NCI-H526 (cell line): ENCODE measurements at regions not wholly inside any gene's neighbourhood (a gene's known extent, or its start where the extent isn't known, plus 50 kb on each side); places are given as distances from the start of the nearest gene placed in this dataset.

ENCODE experiments used
- DNase-seq, 2 experiments: peaks; one replicate each; lab custom pipeline; 2025; lab: John Stamatoyannopoulos, UW

DNA sequence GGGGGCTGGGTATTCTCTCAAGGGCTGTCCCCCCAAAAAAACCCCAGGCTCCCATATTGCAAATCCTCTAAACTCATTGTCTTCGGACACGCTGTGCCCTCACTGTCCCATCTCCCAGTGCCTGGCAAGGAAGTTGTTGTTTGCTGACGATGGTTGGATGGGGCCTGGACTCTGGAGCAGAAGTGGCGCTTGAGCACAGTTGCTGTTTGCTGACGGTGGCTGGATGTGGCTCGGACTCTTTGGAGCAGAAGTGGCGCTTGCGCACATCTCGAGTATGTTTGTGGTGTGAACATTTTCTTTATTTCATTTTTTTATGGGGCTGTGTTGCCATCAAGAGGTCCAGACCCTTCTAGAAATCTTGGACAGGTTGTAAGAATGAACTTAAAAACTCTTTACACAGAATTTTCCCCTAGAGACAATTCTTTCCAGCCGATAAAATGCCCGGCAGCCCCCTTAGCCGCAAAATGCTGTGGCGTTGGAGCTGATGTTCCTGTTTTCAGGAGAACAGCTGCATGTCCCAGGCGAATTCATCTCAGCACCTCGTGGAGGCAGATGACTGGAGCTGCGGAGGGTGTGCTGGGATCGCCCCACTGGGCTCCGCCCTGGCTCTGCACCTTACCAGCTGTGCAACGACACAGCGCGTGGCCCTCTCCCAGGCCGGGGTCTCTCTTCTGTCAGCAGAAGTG lies 1167.4 kb downstream of the BRD1 start:
- DNase-seq = no peak

DNA sequence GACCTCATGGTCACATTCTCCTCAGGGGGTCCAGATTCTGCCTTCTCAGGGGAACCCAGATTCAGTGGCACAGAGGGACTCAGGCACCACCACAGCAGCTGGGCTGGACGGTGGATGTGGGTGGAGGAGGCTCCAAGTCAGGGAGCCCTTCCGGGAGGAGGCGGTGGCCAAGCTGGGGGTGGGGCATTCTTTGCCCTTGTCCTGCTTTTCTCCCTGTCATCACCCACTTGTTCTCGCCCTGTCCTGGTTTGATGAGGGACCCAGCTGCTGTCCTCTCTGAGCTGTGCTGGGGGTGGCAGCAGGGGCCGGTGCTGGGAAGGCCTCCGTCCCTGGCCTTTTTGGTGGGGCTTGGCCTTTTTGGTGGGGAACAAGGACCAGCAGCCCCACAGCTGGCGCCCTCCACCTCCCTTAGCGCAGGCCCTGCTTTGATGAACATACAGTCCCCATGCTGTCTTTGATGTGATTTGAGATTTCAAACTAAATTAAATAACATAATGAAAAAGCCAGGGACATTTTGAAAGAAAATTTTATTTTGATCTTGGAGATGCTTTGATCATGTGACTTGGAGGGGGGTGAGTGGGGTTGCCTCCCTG lies 1168.2 kb downstream of the BRD1 start:
- no peak for DNase-seq

DNA sequence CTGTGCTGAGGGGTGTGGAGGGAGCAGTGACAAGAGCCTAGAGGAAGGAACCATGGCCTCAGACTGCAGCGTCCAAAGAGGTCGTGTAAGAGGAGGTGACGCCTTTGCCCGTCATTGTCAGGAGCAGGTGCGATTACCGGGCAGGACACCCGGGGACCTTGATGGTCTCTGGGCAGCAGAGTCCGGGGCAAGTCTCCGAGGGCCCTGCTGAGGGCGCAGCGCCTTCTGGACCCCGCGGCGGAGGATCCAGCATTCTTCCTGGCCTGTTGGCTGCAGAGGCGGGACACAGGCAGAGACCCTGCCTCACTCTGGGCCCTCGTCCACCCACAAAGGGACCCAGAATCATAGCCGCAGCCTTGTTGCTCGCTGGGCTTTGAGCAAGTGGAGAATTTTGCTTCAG lies 1168.8 kb downstream of the BRD1 start:
- no peak for DNase-seq

DNA sequence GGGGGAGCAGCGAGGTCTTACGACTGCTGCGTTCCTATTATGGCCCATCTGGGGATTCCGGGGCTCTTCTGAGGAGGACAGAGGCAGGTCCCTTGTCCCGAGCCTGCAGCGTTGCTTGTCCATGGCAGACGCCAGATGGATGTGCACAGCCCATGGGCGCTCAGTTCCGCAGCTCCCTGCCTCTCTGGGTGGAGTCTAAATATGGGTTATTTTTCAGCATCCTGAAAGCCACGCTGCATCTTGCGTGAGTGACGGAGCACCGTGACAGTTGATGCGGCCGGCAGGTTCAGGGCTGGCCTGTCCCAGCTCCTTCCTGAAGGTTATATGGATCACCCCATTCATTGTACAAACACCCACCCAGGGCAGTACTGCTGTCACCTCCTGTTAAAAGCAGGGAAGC lies 1169.4 kb downstream of the BRD1 start:
- no peak for DNase-seq

DNA sequence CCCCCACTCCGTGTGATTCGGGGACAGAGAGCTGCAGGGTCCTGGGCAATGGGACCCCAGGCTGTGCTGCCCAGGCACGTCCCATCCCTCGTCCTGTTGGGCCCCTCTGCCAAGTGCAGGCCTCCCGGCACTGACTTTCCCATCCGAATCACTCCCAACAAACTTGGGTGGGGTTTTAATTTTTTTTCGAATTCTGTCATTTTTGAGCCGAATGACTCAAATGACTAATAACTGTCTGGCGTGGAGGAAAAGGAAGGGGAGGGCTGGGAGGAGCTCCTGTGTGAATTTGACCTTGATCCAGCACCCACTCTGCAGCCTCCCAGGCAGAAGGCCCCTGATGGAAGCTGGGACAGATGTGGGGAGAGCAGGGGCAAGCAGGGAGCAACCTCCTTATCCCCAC lies 1173.2 kb downstream of the BRD1 start:
- DNase-seq = no peak

DNA sequence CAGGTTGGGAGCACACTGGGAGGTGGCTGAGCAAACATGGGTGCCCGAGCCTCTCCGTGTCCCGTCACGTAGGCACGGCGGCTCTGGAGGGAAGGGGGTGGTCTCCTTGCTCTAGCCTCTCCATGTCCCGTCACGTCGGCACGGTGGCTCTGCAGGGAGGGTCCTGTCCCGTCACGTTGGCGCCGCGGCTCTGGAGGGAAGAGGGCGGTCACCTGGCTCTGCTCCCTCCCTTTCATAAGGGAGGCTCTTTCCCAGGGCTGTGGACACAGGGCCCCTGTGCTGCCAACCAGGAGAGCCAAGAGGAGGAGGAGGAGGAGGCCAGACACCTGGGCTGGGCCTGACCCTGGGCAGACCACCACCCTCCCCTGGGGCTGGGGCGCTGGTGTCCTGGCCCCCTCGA lies 1173.7 kb downstream of the BRD1 start:
- DNase-seq = no peak

DNA sequence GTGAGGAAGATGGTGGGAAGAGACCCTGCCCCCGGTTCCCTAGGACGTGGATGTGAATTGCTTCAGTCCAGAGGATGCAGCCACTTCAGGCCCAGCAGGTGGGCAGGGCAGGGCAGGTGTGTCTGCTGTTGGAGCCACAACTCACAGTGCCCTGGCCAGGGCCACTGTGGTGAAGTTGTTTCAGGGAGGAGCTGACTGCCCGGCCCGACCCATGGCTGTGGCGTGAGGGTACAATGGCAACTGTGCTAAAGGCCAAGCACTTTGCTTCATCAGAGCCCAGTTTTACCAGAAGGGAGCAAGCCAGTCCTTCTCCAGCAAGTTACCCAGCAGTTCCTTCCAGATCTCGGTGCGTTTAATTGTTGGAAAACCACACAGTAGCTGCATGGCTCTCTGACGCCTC lies 1174.4 kb downstream of the BRD1 start:
- DNase-seq = no peak

DNA sequence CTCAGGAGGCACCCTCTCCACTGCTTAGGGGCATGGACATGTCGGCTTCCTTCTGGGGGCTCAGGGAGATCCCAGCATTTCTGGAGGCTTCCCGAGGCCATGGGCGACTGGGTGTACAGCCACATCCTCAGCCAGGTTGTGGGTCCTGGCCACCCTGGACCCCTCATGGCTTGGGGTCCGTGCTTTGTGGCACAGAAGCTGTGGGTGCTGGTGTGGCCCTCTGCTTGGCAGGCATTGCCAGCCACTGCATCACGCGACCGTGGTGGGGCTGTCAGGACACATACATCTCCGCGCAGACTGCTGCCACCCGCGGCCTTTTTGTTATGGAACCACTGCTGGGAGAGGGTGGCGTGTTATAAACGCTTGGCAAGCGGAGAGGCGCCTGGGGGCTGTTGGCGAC lies 1174.9 kb downstream of the BRD1 start:
- DNase-seq = no peak

DNA sequence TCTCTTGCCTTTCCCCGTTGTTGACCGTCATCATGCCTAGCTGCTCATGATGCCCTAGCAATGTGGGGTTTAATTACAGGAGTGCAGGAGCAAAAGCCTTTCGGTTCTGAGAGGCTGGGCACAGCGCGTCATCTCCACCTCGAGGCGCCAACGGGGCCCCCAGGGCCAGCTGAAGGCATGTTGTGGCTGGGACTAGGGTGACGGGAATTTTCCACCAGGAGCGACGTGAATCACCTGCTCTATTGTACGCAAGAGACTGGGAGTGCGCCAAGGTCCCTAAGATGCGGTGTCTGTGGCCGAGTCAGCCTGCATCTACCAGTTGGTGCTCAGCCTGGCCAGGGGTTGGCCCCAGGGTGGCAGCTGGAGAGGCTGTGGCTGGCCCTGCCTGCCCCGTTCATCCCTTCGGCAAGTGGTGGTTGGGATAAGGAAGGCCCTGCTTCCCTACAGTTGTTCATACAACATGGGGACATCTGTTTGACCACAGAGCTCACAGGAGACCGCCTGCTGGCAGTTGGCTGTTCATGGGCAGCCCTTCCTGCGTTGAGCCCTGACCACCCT lies 1175.6 kb downstream of the BRD1 start:
- DNase-seq = no peak

DNA sequence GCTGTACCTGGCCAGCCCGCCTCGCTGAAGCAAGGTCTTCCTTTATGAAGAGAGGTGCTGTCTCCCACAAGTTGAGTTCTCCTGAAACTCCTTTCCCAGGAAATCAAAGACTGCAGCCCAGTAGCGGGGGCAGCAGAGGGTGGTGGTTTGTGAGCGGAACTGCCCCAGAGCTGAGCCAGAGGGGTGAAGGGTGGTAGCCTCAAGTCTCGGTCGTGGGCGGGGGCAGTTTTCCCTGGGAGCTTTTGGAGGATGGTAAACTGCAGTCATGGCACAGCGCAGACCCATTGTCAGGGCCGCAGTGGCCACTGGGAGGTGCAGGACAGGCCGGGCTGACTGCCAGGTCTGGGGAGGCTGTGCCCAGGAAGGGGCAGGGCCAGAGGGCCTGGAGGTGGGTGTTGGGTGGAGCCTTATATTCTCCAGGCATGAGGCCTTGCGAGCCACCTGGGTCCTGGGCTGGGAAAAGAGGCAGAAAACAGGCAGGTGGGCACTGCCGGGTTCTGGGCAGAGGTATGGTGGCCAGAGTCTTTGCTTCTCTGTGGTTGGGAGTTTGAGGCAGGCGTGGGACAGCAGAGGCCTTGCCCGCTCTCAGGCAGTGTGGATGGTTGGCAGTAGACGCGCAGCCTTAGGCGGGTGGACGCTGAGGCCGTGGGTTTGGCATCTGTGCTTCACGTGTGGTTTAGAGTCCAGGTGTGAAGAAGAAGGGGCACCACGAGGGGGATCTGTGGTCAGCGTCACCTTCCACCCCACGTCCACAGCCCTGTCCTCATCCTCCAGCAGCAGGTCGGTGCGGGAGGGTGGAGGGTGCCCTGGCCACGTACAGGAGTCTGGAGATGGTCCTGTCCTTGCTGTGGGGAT lies 1176.4 kb downstream of the BRD1 start:
- DNase-seq = no peak

DNA sequence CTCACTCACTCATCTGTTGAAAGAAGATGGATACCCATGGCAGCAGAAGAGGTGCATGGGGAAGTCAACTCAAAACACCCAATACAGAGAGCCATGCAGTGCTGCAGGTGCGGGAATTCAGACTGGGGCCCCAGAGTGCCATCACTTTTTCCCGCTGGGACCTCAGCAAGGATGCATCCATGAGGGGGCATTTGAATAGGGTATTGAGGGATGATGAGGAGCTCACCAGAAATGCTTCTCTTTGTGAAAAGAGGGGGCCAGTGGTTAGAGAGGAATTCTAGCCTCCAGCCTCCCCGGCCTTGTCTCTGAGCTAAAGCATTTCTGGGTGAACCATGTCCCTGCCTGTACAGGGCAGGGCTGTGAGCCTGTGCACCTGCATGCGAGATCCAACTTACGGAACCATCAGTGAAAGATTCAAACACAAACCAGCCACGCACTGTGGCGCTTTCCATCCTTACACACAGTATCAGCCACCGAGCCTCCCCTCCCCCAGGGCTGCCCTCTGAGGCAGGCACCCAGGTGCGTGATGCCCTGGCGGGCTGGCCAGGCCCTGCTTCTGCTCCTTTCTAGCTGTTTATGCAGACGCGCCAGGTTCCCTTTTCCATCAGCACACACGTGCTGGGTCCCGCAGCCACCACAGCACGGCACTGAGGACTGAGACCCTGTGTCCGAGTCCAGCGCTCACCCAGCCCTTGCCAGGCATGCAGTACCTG lies 1177.2 kb downstream of the BRD1 start:
- no peak for DNase-seq

DNA sequence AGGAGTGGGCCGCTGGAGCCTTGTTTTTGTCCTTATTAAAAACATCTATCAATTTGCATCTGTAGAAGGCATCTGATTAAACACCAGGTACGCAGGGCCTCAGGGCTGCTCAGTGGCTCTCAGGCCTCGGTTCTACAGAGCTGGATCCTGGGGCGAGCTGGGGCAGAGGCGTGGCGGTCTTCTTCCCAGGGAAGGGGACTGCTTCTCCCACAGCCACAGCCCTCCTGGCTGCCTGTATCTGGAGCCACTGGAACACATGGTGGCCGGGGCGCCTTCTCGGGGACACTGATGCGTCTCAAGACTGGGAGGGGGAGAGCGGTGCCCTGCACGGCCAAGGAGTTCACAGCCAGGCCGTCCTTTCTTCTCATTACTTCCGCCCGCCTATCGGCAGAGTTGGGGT lies 1178.2 kb downstream of the BRD1 start:
- DNase-seq = no peak

DNA sequence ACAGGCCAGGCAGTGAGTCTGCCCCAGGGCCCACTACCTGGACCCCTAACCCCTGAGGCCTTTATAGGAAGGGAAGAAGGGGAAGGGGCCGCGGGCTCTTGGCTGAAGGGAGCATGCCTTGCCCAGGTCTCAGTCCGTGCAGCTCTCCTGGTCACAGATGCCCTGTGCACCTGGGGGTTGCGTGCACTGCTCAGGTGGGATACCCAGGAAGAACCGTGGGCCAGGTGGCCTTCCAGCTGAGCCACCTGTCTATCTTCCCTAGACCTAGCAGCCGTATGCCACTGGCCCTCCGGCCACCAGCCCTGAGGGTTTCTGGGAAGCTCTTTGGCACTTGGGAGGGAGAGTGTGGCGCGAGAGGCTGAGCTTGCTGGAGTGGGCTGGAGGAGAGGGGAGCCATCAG lies 1178.6 kb downstream of the BRD1 start:
- DNase-seq = no peak

DNA sequence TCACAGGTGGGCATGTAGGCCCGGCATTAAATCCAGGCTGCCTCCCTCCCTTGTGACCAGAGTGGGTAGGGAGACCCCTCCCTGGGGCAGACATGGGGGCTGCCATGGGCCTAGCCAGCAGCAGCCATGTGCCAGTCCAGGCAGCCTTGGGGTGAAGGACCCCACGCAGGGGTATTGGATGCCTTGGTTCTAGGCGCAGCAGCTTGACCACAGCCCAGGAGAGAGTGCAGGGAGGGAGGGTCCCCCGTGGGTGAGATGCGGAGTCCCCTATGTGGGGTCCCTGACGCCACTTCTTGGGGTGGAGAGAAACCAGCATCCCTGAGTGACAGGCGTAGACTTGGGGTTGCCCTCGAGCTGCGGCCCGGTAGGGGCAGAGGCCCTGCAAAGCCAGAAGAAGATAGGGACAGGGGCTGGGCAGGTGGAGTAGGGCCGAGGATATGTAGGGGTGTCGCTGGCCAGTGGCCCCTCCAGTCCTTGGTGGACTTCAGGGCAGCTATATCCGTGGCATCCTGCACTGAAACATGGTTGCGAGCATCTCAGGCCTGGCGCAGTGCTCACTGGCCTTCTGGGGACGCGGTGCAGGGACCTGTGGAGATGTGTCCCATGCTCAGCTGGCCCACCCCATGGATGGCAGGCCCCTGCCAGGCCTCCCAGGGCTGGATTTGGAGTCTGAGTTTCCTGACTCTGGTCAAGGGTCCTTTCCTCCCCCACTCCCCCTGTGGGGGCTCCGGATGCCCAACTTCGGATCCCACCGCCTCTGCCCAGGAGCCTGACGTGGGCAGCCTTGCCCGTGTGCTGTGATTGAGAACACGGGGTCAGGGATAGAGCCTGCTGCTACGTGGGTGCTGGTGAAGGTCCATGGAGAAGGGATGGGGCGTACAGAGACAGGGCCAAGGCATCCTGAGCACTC lies 1179.8 kb downstream of the BRD1 start:
- no peak for DNase-seq

DNA sequence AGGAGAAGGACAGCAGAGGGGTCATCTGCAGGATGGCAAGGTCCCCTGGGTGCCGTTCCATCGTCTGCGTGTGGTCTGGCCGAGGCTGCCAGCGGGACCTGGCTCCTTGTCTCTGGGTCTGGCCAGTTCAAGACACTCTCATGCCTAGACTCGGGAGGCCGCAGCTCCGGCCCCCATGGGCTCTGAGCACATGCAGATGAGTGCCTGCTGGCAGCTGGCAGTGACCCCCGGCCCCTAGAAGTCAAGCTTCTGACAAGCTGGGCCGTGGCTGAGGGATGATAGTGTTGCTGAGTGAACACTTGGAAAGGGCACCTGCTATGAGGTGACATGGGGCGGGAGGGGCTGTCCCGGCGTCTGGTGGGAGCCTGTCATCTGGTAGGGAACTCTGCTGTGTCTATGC lies 1180.6 kb downstream of the BRD1 start:
- DNase-seq = no peak

DNA sequence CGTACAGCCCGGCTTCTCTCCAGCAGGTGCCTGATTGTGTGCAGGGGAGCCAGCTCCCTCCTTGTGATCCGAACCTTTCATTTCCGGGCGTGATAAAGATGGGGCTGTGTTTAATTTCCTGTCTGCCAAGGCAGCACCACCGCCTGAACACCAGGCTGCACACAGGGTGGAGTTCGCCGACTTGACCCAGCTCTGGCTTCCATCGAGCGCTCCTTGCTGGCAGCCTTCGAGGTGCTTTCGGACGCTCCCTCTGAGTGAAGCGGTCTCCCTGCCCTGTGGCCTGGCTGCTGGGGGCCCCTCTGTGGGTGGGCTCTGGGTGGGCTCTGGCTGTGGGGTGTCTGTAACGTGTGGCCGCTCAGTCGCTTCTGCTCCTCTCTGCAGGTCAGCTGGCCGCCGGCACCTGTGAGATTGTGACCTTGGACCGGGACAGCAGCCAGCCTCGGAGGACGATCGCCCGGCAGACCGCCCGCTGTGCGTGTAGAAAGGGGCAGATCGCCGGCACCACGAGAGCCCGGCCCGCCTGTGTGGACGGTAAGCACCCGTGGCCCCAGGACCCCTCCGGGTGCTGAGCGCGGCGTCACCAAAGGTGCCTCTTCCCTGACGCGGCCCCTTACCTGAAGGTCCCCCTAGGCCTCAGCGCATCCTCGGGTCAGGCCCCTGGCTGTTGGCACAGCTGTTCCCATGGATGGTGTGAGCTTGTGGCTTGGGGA lies 1181.3 kb downstream of the BRD1 start:
- DNase-seq = no peak

DNA sequence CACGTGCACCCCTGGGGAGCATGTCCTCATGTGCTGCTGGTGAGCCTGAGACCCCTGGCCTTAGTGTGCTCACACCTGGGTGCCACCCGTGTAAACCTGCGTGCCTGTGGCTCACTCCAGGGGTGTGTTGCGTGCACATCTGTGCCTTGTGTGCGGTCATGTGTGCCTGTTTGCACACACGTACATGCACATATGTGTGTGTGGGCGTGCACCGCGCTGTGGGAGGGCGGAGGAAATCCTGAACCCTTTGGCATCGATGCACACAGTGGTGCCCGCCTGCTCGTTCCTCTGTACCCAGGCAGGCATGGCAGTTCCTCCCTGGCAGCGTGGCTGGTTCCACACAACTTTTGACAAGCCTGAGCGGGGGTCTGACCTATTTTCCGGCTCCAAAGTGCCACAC lies 1181.9 kb downstream of the BRD1 start:
- no peak for DNase-seq

DNA sequence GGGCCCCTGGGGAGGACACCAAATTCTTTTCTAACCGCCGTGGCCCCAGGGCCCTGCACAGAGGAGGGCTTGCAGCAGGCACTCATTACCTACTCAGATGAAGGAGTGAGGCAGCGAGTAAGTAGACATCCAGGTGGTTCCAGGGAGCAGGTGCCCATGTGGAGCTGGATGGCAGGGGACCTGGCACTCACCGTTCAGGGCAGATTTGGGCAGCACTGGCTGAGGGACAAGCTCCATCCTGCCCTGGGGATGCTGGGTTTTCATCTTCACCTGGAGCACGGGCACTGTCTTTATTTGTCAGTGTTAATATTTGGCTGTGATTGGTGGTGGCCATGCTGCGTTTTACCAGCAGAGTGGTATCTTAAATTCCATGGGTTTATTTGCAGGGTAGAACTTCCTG lies 1182.7 kb downstream of the BRD1 start:
- no peak for DNase-seq

DNA sequence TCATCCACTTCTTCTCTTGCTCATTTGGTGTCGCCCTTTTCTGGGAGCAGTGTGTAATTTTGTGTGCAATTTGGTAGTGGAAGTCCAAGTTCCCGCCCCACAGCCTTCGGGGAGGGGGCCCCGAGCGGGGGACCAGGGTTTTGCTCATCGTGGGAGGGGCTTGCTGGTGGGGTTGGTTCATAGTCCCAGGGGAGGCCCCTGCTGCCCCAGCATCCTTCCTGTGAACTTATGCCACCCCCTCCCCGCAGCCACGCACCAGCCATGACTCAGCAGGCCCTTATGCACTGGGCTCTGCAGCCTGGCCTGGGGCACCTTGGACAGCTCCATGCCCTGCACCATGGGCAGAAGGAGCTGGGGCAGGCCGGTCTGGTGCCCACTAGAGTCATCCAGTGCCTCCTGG lies 1183.6 kb downstream of the BRD1 start:
- no peak for DNase-seq

DNA sequence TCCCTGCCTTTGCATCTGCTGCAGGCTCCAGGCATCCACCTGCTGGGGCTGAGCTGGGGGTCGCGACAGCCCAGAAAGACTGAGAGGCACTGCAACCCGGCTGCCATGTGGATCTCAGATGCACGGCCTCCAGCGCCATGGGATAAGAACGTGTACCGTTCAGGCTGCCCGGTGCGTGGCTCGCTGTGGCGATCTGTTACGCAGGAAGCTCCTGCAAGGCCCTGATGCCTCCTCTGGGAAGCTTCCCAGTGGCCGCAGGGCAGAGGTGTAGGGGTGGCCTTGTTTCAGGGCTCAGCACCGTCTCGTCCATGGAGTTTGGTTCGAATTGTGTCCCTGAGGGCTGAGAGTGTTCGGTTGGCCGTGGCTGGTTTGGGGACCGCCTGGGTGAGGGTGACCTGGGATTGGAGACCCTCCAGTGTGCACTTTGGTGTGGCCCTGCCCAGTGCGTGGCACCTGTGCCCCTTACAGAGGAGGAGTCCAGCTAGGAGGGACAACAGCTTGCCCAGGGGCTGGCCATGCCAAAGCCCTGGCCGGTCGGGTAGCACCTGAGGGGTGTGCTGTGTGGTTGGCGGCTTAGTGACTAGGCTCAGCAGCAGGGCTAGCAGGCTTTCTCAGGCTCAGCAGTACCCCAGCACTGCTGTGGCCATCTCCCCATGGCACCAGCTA lies 1184.5 kb downstream of the BRD1 start:
- DNase-seq = no peak
